ENCODE measurements at regions not wholly inside any gene's neighbourhood (a gene's known extent, or its start where the extent isn't known, plus 50 kb on each side); places are given as distances from the start of the nearest gene placed in this dataset.
"Not testable (repeated sequence)": the region's sequence is repeated elsewhere in the genome, so short reads cannot be mapped to it uniquely, and the experiment has no call there.

DNA sequence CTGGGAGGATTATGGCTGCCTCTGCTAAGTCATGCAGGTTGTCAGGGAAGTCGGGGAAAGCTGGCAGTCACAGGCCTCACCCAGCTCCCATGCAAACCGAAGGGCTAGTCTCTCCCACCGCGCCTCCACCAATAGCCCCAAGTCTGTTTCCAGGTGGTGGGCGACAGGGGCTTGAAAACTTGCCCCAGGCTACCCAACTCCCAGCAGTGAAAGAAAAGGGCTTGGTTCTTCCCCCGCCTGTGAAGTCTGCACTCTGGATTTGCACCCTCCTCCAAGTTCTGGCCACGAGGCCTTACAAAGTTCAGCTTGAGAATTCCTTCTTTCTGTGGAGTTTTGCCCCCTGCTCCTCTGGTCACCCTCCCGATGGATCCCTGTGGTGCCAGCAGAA, 99.9 kb upstream of the CHST15 start:
- no peak for DNase-seq (ENCODE audit: low read depth, low spot score)
- TF ChIP-seq CTCF (IDR thresholded peaks at IDR 0.05; ENCODE audit: insufficient read depth, low read length, missing control alignments): no peak
- ChIA-PET POLR2A (interaction anchor here (0.6 kb wide), 1 partner anchor 15 kb away, joined by 3 read pairs; no protein-coding TSS in a partner anchor), CTCF (no interaction called here)
- H3K4me3 ChIP-seq (ENCODE audit: low read depth, low read length): no peak overlapping the region

- H3K4me3 ChIP-seq (ENCODE audit: low read depth, low read length); DNase-seq (ENCODE audit: low read depth, low spot score); CTCF ChIA-PET: not testable (repeated sequence)
- POLR2A ChIA-PET: interaction anchor here (0.6 kb wide), 1 partner anchor 16 kb away, joined by 3 read pairs; no protein-coding TSS in a partner anchor
Observed at GRCh38 chr10:124192664-124193308, 99.4 kb upstream of the CHST15 start.

DNA sequence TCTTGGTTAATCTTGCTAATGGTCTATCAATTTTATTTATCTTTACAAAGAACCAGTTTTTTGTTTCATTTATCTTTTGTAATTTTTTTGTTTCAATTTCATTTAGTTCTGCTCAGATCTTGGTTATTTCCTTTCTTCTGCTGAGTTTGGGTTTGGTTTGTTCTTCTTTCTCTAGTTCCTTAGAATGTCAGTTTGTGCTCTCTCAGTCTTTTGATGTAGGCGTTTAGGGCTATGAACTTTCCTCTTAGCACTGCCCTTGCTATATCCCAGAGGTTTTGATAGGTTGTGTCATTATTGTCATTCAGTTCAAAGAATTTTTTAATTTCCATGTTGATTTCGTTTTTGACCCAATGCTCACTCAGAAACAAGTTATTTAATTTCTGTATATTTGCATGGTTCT, 97.1 kb upstream of the CHST15 start:
- DNase-seq (ENCODE audit: low read depth, low spot score); POLR2A ChIA-PET; H3K4me3 ChIP-seq (ENCODE audit: low read depth, low read length): not testable (repeated sequence)
- CTCF ChIA-PET: interaction anchor here (1.5 kb wide), 1 partner anchor 199 kb away, joined by 4 read pairs; no protein-coding TSS in a partner anchor

GRCh38 chr10:124186956-124187355, 93.6 kb upstream of the CHST15 start:
- ChIA-PET POLR2A (no interaction called here), CTCF (no interaction called here)
- no peak overlapping the region for H3K4me3 ChIP-seq (ENCODE audit: low read depth, low read length)

GRCh38 chr10:124185084-124185483, 91.7 kb upstream of the CHST15 start:
- CTCF ChIA-PET: interaction anchor here (0.6 kb wide), 1 partner anchor 1697 kb away, joined by 3 read pairs; no protein-coding TSS in a partner anchor
- POLR2A ChIA-PET: no interaction called here
- H3K4me3 ChIP-seq (ENCODE audit: low read depth, low read length): no peak overlapping the region
- no peak for DNase-seq (ENCODE audit: low read depth, low spot score)
- TF ChIP-seq CTCF (IDR thresholded peaks at IDR 0.05; ENCODE audit: insufficient read depth, low read length, missing control alignments): no peak

More at GRCh38 chr10:124186956-124187355, 93.6 kb upstream of the CHST15 start:
- DNase-seq (ENCODE audit: low read depth, low spot score): no peak
- TF ChIP-seq CTCF (IDR thresholded peaks at IDR 0.05; ENCODE audit: insufficient read depth, low read length, missing control alignments): no peak

- no peak for DNase-seq (ENCODE audit: low read depth, low spot score)
- H3K4me3 ChIP-seq (ENCODE audit: low read depth, low read length): no peak overlapping the region
- ChIA-PET POLR2A (no interaction called here), CTCF (interaction anchor here (0.6 kb wide), 1 partner anchor 1698 kb away, joined by 3 read pairs; no protein-coding TSS in a partner anchor)
- TF ChIP-seq CTCF (IDR thresholded peaks at IDR 0.05; ENCODE audit: insufficient read depth, low read length, missing control alignments): no peak
Observed at GRCh38 chr10:124184208-124184830, 90.9 kb upstream of the CHST15 start.

DNA sequence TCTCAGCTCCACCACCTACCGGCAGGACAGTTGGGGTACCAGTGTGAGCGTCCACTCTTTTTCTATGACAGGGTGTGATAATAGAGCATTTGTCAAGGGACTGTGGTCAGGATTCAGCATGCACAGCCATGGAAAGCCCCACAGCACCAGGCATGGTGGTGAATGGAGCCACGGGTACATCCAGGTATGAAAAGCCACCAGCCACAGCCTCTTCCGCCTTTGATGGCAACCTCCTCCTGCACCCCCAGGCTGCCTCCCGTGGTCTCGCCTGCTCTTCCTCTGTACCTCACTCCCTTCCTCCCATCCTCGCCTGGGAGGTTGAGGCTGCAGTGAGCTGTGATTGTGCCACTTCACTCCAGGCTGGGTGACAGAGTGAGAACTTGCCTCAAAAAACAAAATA, 90.2 kb upstream of the CHST15 start:
- no peak for TF ChIP-seq CTCF (IDR thresholded peaks at IDR 0.05; ENCODE audit: insufficient read depth, low read length, missing control alignments)
- CTCF ChIA-PET: no interaction called here
- POLR2A ChIA-PET: no interaction called here
- no peak for DNase-seq (ENCODE audit: low read depth, low spot score)
- H3K4me3 ChIP-seq (ENCODE audit: low read depth, low read length): no peak overlapping the region

All from AG04449 (cell line).